ENCODE measurements at regions not wholly inside any gene's neighbourhood (a gene's known extent, or its start where the extent isn't known, plus 50 kb on each side); places are given as distances from the start of the nearest gene placed in this dataset.
"Not testable (repeated sequence)": the region's sequence is repeated elsewhere in the genome, so short reads cannot be mapped to it uniquely, and the experiment has no call there.

DNA sequence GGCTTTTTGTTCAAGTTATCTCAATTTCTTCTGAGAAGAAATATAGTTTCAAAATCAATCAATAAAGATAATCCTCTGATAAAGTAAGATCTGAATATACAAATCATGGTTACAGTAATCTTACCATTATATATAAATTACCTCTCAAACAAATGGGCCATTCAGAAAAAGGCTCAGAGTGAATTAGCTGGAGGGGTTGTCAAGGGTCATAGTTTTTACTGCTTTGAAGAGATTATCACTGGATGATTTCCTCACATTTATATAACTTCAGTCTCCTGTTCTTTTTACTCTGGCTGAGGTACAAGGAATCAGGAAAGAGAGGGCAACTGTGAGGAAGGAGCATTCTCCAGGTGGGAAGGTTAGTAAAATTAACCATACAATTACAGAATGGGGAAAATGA is 148.6 kb upstream of the ELL2 start:
- no peak for DNase-seq

DNA sequence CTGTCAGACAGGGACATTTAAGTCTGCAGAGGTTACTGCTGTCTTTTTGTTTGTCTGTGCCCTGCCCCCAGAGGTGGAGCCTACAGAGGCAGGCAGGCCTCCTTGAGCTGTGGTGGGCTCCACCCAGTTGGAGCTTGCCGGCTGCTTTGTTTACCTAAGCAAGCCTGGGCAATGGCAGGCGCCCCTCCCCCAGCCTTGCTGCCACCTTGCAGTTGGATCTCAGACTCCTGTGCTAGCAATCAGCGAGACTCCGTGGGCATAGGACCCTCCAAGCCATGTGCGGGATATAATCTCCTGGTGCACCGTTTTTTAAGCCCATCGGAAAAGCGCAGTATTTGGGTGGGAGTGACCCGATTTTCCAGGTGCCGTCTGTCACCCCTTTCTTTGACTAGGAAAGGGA is 147.0 kb upstream of the ELL2 start:
- not testable (repeated sequence) for DNase-seq

DNA sequence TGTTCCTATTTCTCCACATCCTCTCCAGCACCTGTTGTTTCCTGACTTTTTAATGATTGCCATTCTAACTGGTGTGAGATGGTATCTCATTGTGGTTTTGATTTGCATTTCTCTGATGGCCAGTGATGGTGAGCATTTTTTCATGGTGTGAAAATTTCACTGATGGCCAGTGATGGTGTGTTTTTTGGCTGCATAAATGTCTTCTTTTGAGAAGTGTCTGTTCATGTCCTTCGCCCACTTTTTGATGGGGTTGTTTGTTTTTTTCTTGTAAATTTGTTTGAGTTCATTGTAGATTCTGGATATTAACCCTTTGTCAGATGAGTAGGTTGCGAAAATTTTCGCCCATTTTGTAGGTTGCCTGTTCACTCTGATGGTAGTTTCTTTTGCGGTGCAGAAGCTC is 142.2 kb upstream of the ELL2 start:
- not testable (repeated sequence) for DNase-seq

DNA sequence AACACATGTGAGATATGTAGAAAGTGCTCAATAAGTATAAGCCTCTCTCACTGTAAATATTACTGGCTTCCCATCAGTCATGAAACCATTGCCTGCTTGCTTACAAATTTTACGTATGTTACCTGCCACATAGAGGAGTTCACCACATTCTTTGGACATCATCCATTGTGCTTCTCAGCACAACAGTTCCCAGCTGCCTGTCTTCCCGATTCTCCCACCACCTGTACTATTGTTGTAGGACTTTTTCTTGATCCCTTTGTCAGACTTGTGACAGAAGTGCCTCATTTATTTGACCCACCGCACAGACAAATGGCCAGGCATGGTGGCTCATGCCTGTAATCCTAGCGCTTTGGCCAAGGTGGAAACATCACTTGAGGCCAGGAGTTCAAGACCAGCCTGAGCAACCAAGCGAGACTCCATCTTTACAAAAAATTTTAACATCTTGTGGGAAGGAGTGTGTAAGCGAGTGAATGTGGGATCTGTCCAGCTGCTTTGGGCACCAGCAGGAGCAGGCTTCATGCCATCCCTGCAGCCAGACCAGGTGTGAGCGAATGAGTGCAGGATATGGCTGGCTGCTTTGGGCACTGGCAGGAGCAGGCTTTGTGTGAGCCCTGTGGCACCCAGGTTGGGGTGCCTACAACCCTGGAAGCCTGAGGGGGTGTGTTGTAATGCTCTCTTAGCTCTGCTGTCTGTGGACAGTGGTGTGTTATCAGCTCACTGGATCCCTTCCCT is 139.9 kb upstream of the ELL2 start:
- no peak for DNase-seq

DNA sequence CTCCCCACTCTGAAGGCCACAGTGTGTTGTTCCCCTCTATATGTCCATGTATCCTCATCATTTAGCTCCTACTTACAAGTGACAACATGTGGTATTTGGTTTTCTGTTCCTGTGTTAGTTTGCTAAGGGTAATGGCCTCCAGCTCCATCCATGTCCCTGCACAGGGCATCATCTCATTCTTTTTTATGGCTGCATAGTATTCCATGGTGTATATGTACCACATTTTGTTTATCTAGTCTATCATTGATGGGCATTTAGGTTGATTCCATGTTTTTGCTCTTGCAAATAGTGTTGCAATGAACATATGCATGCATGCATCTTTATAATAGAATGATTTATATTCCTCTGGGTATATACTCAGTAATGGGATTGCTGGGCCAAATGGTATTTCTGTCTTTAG is 135.8 kb upstream of the ELL2 start:
- not testable (repeated sequence) for DNase-seq

DNA sequence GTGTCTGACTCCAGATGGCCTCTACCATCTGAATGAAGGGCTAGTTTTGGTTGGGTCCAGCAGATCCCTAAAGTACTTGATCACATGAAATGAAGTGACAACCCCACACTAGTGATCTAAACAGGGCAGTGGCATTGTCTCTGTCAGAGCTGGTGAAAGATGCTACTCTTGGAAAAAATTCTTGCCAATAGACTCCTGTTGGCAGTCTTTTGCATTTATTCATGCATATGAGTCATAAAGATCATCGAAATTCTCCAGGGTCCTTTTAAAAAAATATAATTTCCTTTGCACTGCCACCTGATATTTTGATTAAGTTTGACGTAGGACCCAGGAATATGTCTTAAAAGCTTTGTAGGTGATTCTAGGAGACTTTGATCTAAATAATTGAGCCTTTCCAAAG is 135.1 kb upstream of the ELL2 start:
- no peak for DNase-seq

DNA sequence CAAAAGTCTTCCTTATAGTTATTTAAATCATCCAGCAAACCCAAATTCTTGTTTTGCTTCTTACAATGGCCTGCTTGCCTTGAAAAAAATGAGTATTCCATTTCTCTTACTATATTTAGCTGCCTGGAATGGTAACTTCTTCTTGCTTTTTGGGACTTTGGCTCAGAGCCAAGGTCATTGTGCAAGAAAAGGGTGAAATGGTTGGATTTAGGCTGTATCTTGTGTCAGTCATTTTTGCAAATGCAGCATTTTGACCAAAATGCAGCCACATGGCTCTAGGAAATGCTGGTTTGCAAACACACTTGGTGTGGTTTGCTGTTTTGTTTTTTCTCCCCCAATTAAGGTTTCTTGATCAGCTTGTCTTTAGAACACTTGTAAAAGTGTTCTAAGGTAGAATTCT is 133.3 kb upstream of the ELL2 start:
- DNase-seq = no peak

DNA sequence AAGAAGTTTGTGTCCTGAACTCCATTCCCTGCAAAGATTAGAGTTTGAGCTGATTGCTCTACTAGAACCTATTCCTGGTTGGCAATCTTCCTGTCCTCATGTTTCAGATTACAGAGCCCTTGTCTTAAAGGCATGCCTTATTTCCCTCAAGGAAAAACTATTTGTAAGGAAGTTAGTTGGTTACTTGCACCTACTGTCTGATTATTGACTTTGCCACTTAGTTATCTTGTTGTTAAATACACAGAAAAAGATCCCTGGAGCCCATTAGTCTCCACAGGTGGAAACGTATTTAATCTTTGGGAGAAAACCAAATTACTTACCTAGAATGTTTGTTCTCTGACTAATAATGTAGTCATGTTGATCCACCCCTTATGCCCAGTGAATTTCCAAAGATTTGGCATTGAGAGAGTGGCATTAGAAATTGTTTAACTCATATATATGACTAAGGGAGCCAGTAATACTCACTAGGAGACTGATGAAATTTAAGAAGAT is 132.3 kb upstream of the ELL2 start:
- no peak for DNase-seq

DNA sequence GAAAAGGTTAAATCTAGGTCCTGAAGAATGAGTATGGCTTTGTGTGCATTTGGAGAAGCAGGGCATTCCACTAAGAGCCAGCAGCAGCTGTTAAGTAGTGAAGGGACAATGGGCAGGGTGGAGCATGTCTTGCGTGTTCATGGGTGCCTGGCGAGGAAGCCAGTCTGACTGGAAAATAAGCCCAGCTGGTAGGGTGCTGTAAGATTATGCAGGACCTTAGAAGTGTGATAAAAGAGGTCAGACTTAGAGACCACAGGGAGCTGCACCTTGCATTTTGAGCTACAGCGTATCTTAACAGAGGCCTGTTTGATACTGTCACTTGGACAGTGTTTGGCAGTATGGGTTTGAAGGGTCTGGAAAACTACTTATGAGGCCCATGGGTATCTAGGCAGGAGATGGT is 131.7 kb upstream of the ELL2 start:
- no peak for DNase-seq

DNA sequence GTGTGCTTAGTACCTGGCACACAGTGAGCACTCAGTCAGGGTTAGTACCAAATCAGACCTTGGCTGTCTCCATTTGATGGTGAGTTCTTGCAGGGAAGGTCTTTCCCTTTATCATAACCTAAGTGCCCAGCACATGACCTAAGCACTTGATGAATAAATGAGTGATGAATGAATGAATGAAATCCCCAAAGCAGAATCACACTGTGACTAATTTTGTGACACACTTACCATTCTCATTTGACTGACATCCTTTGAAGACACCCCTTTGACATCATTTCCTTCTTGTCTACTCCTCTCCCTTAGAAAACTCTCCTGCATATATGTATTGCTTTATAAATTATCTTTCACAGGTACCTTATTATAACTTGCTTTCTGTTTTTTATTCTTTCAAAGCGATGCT is 130.2 kb upstream of the ELL2 start:
- no peak for DNase-seq

DNA sequence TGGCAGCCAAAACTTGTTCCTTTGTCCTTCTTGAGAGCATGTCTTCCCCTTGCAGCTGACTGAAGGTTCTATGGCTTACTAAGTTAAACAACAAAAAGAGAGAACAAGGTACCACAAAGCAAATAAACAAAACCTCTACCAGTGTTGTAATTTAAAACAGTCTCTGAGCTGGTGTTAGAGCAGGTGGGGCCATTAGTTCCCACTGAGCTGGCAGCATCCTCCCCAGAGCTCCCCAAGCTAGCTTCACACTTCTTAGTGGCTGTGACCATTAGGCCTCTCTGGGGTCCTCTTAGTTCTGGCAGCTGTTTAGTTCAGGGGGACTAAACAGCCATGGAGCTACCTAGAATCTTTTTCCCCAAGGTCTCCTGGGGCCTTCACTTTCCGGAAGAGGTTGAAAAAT is 128.6 kb upstream of the ELL2 start:
- DNase-seq = no peak

DNA sequence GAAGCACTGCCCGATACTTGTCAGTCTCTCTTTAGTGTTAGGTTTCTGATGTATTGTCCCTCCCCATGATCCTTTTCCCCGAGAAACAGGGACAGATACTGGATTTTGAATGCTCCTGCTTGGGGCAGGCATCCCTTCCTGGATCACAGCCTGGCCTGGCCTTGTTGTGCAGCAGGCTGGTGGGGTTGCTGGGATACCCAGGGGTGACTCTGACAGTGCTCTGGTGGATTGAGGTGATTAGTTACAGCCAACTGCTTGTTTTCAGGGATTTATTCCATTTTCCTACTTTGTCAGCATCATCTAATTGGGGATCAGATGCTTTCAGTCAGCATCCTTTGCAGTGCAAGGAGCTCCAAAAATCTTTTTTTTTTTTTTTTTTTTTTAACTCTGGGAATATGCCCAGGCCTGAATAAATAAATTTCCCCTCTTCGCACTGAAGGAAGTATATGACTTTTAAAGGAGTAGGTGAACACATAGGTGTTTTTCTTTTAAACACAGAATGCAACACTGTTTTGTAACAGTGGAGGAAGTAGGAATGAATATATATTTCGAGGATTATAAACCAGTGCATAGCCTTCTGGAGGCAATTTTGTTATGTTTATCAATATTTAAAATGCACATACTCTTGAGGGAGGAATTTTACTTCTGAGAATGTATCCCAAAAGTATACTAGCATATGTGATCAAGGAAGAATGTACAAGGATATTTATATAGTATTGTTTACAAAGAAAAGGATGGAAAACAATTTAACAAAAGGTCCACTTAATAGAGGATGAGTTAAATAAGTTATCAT is 127.3 kb upstream of the ELL2 start:
- peak in 17 of 58 donors; percentile 1 to 41 (median 10) for DNase-seq

DNA sequence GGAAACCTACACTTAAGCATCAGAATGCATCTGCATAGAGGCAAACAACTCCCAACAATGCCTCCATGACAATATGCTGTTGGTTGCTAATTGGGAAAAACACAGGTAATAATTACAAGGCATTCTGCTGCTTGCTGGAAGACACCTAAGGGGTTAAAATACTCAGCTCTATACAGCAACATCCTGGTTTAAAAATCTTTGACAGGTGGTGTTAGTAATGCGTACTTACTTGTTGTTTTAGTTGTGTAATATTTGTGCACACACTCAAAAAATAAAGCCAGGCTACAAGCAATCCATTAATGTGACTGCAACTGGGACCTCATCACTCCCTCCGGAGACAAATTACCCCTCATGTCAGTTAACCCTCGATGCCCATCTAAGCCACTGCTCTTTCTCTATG is 126.3 kb upstream of the ELL2 start:
- no peak for DNase-seq

DNA sequence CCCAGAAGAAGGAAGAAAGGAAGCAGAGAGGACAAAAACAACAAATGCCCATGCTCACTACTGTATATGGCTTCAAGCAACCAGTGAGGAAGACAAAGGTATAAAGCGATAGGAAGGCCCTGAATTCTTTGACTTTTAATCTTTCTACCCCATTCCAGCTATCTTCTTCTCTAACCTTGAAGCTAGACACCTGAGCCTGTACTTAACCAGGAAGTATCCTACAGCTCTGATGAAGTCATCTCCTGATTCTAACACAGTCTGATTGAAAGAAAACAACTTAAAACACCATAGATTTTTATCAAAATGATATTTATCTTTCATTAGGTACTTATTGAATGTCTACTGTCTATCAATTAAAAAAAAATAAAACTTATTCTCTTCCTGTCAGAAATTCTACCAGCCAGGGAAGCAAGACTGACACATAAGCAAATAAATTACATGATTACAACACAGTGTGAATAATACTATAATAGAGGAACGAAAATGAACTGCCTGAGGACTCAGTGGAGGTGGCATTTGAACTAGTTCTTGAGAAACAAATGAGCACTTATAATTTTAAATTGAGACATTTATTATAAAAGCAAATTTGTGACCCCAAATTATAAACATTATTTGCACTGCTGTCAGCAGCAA is 123.3 kb upstream of the ELL2 start:
- no peak for DNase-seq

DNA sequence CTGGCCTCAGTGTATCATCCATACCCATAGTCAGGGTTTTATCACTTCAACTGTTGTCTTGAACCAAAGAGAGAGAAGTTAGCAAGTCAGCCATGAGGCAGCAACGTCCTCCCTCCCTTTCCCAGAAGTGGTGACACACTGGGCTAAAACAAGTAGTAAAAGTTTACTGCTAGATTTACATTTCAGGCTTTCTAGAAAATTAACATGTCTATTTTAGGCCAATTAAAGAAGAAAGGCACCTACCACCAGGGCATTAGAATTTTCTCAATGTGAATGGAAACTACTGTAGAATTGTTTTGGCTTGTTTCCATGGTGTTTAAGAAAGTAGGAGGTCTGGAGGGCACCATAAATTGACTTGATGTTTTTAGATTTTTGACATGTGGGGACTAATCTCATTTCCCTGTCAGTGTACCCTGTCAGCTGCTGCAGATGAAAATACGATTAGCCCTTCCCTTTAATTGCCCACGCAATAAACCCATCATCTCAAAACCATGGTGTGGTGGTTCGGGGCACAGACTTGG is 121.8 kb upstream of the ELL2 start:
- no peak for DNase-seq

DNA sequence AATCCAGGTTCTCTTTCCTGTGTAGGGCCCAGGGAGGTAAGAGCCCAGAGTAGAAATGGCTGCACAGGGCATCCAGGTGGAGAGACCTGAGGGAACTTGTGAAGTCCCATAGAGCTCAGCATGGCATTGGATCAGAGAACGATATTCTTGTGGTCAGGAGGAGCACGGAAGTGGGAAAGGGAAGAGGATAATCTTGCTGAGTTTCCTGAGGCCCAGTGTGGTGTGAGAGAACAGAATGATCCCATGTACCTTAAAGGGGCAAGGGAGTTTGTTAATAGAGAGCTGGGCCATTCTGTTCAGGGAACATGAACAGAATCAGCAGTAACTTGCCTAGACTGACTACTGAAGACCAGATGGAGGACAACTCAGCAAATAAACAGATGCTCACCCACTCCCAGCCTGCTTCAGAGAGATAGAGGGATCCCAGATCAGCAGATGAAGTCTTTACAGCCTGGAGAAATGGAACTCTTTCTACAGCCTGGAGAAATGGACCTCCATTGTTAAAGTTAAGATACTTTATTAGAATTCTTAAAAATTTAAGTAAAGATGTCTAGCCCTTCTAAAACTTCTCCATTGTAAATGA is 119.7 kb upstream of the ELL2 start:
- peak in 5 of 58 donors; percentile 2 to 17 (median 8) for DNase-seq

DNA sequence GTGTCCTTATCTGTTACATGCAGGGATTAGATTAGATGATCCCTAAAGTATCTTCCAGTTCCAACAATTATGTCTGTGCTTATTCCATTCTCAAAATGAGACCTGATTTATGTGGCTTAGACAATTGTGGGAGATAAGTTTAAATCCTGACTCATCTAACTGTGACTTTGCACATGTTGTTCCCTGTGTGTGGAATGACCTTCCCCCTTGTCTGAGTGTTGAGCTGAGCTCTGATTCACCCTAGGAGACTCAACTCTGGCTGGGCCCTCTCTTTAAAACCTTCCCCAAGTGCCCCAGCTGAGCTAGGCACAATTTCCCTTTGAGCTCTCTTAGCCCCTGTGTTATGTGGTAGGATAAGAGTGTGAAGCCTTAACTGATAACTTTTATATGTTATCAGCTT is 118.9 kb upstream of the ELL2 start:
- no peak for DNase-seq

DNA sequence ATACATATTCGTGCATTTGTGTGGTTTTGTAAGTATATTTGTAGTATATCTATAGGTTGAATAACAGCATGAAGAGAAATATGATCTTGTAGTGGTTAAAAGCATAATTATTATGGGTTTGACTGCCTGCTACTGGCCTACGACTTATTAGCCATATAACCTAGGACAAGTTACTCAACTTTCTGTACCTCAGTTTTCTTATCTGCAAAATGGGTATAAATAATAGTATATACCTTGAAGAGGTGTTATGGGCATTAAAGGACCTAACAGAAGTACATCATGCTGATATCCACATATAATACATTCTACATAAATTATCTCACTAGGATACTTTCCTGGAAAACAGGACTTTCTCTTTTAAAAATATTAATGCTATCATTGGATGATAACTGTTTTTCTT is 118.3 kb upstream of the ELL2 start:
- no peak for DNase-seq

DNA sequence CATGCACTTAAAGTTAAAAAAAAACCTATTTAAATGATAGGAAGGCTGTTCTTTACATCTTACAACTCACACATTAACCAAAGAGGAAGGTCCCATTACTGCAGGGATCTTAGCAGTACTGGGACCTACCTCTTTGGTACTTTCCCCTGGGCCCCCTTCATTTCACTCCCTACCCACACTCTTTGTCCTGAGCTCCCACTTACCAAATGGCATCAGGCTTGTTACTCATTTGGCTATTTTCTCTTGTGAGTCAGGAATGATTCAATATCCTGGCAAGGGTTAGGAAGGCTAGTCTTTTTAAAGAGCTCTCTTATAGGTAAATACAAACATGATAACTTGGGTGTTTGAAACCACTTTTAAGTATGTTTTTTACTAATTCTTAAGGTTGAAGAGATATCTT is 117.4 kb upstream of the ELL2 start:
- DNase-seq = peak in 1 of 58 donors; percentile 4

DNA sequence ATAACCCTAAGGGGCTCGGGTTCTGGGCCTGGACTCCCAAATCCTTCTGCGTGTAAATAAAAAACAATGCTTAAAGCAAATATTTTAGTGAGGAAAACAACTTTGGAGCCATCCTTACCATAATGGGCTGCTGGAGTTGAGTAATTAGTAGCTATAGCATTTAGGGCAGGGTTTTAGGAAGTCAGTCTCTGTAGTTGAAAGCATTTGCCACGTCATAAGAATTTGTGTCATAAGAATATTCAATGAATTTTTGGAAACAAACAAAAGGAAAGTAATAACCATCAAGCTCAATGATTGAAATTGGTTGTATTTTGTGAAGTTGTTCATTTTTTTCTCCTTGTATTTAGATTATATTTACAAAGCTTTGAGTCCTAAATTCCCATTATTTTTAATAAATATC is 114.8 kb upstream of the ELL2 start:
- no peak for DNase-seq

DNA sequence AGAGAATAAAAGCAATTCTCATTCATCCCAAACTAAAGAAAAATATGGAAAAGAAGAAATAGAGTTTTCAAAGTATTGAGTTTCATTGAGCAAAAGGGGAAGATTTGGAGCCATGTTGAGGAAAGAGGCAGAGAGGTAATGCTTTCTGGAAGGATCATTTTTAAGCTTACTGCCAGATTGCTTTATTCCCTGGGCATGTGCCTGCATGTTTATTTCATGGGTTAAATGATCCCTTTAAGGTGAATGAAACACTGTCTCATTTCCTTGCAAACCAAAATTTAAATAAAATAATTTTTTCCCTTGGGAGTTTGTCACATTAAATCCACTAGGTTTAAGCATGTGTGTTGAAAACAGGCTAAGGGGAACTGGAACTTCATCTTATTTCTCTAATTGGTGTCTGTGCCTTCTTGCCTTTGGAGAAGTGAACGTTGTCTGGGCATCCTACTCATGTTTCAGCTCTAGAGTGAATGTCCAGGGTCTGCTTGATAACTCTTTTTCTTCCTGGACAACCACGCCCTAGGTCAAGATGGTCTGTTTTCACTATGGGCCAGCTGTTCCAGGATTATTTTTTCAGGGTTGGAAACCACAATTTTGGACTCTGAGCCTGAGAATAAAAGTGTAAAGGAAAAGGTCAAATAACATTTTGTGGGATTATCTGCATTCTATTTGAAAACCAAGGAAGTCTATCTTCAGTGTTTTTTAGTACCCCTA is 114.1 kb upstream of the ELL2 start:
- DNase-seq = no peak
